Calu3 (cell line): ENCODE measurements at regions not wholly inside any gene's neighbourhood (a gene's known extent, or its start where the extent isn't known, plus 50 kb on each side); places are given as distances from the start of the nearest gene placed in this dataset.
"Not testable (repeated sequence)": the region's sequence is repeated elsewhere in the genome, so short reads cannot be mapped to it uniquely, and the experiment has no call there.

Experiments used
- BruUV-seq: library from RNA; stranded (reverse); fragments of 400-500 nt; replicated peaks from 2 replicates; lab custom pipeline; 2021; lab: Mats Ljungman, UMichigan
- CTCF ChIA-PET: fragments of 300-600 bp; sonication (Branson Sonifier 250); formaldehyde crosslinking; loops from one replicate; lab custom pipeline; 2022; ENCODE audit warnings: antibody characterized with exemption; lab: Charles Lee
- DNase-seq: peaks from one replicate; pipeline ENCODE4 v3.0.0; 2022
- H3K27ac Mint-ChIP-seq: one replicate; pipeline ENCODE4 v1.8.0; 2022; ENCODE audit warnings: mixed read lengths; ENCODE audit not compliant: unreplicated experiment
- H3K27me3 Mint-ChIP-seq: one replicate; pipeline ENCODE4 v1.8.0; 2022; ENCODE audit warnings: mixed read lengths; ENCODE audit not compliant: unreplicated experiment
- H3K36me3 Mint-ChIP-seq: one replicate; pipeline ENCODE4 v1.8.0; 2022; ENCODE audit warnings: mild to moderate bottlenecking, moderate library complexity, mixed read lengths; ENCODE audit not compliant: insufficient read depth, unreplicated experiment
- H3K4me1 Mint-ChIP-seq: one replicate; pipeline ENCODE4 v1.8.0; 2022; ENCODE audit warnings: mild to moderate bottlenecking, low read depth, mixed read lengths; ENCODE audit not compliant: unreplicated experiment
- H3K4me3 Mint-ChIP-seq: one replicate; pipeline ENCODE4 v1.8.0; 2022; ENCODE audit warnings: mild to moderate bottlenecking, low read depth, moderate library complexity, mixed read lengths; ENCODE audit not compliant: unreplicated experiment
- H3K9me3 Mint-ChIP-seq: one replicate; pipeline ENCODE4 v1.8.0; 2022; ENCODE audit warnings: low read depth, mixed read lengths; ENCODE audit not compliant: unreplicated experiment
- CTCF ChIP-seq: fragments of 200-600 bp; IDR thresholded peaks from one replicate; pipeline ENCODE4 v1.8.0; 2022; ENCODE audit warnings: antibody characterized with exemption; ENCODE audit not compliant: unreplicated experiment
- intact Hi-C: fragments of 100-400 bp; cut with micrococcal nuclease; formaldehyde crosslinking; loops from one replicate; pipeline ENCODE4 v1.10.0; 2022; ENCODE audit not compliant: unreplicated experiment

- no peak for DNase-seq
- H3K27ac Mint-ChIP-seq, result no peak overlapping the region
- intact Hi-C loops, result loop anchor here (2.0 kb wide), 1 partner anchor 32 kb away; no protein-coding TSS in a partner anchor
- no peak for TF ChIP-seq CTCF
- BruUV-seq, result no TSS peak
- CTCF ChIA-PET, result no interaction called here
- no peaks in the 10 kb centered on the region for H3K27me3 Mint-ChIP-seq
- peaks cover 15% of the 10 kb centered on the region for H3K4me1 Mint-ChIP-seq
- no peak overlapping the region for H3K4me3 Mint-ChIP-seq
- no peaks in the 10 kb centered on the region for H3K9me3 Mint-ChIP-seq
- no peaks in the 10 kb centered on the region for H3K36me3 Mint-ChIP-seq
Measured at GRCh38 chr18:49691177-49691608, 122.1 kb downstream of the ACAA2 start.

- Mint-ChIP-seq H3K27ac (peak overlapping the region; percentile 20), H3K9me3 (no peaks in the 10 kb centered on the region), H3K4me3 (no peak overlapping the region), H3K36me3 (no peaks in the 10 kb centered on the region), H3K4me1 (peaks cover 23% of the 10 kb centered on the region), H3K27me3 (no peaks in the 10 kb centered on the region)
- TF ChIP-seq CTCF, result no peak
- CTCF ChIA-PET, result no interaction called here
- intact Hi-C loops, result loop anchor here (2.0 kb wide), 1 partner anchor 32 kb away; no protein-coding TSS in a partner anchor
- no peak for DNase-seq
- BruUV-seq, result no TSS peak
Measured at GRCh38 chr18:49690312-49690711, 123.0 kb downstream of the ACAA2 start.

- no peak for TF ChIP-seq CTCF
- BruUV-seq, result no TSS peak
- intact Hi-C loops, result no loop called here
- peaks cover 20% of the 10 kb centered on the region for H3K4me1 Mint-ChIP-seq
- DNase-seq, result peak; percentile 7
- H3K27ac Mint-ChIP-seq, result no peak overlapping the region
- H3K4me3 Mint-ChIP-seq, result no peak overlapping the region
- no peaks in the 10 kb centered on the region for H3K36me3 Mint-ChIP-seq
- CTCF ChIA-PET, result no interaction called here
- peaks cover 3% of the 10 kb centered on the region for H3K9me3 Mint-ChIP-seq
- no peaks in the 10 kb centered on the region for H3K27me3 Mint-ChIP-seq
Measured at GRCh38 chr18:49685231-49685942, 123.5 kb downstream of the LIPG start.

- CTCF ChIA-PET, result interaction anchor here (0.6 kb wide), 1 partner anchor 744 kb away, joined by 7 read pairs; no protein-coding TSS in a partner anchor
- H3K9me3 Mint-ChIP-seq, H3K27me3 Mint-ChIP-seq, intact Hi-C loops, H3K36me3 Mint-ChIP-seq, BruUV-seq, H3K4me3 Mint-ChIP-seq, H3K27ac Mint-ChIP-seq, DNase-seq: not testable (repeated sequence)
- peaks cover 16% of the 10 kb centered on the region for H3K4me1 Mint-ChIP-seq
Measured at GRCh38 chr18:49682803-49683190, 120.9 kb downstream of the LIPG start.
